ENCODE measurements at regions not wholly inside any gene's neighbourhood (a gene's known extent, or its start where the extent isn't known, plus 50 kb on each side); places are given as distances from the start of the nearest gene placed in this dataset.

DNA sequence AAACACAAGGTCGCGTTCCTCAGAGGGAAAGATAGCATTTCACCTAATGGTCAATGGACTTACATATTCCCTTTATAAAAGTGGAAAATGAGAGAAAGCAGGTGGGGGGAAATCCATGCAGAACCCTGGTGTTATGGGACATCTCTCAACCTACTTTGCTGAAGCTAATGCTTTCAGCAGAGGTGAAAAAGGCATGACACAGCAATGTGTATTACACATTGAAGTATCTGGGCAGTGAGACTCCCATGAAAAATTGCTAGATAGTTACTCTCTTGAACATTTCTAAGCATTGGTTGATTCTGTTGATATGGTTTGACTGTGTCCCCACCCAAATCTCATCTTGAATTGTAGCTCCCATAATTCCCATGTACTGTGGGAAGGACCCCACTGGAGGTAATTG is 60.0 kb upstream of the PICALM start:
- TF ChIP-seq RAD21 (IDR thresholded peaks at IDR 0.05; ENCODE audit: low read depth): no peak
- TF ChIP-seq EP300 (IDR thresholded peaks at IDR 0.05; ENCODE audit: borderline replicate concordance): no peak
- TF ChIP-seq TAF1 (IDR thresholded peaks at IDR 0.05; ENCODE audit: low read depth): no peak

Measured in Ishikawa (cell line).